A549 (cell line): ENCODE measurements at regions not wholly inside any gene's neighbourhood (a gene's known extent, or its start where the extent isn't known, plus 50 kb on each side); places are given as distances from the start of the nearest gene placed in this dataset.

Experiments used
- ATAC-seq, 2 experiments: fragments of 200-7000 bp in 1 of 2; fragments of >200 bp in 1 of 2; cut with Nextera tagmentation in 1 of 2; cut with Tn5 transposase in 1 of 2; 3 replicates each; pipeline versions ENCODE4 v1.8.0 to v1.9.1; 2018 to 2020; ENCODE audit warnings: mild to moderate bottlenecking in 1 of 2, moderate library complexity in 1 of 2
- CTCF ChIA-PET: fragments of 300-600 bp; sonication (Branson Sonifier 250); formaldehyde crosslinking; extraction: SDS; loops from one replicate; lab custom pipeline; 2021; ENCODE audit warnings: antibody characterized with exemption, inconsistent platforms; lab: Yijun Ruan, JAX
- POLR2A ChIA-PET: fragments of 350-600 bp; formaldehyde crosslinking; extraction: SDS; loops from one replicate; lab custom pipeline; 2021; ENCODE audit warnings: antibody characterized with exemption, inconsistent platforms; lab: Yijun Ruan, JAX
- DNase-seq, 2 experiments: peaks; one replicate each; pipeline versions ENCODE4 v3.0.0 to v3.0.0-alpha.2; 2011 to 2016; ENCODE audit warnings: low read depth in 1 of 2, low spot score in 1 of 2
- FAIRE-seq: peaks from 2 replicates; lab custom pipeline; 2011; peaks lifted over from hg19 to GRCh38; lab: Jason Lieb, UNC
- H3K27ac ChIP-seq, 2 experiments: fragments of >200 bp; sonication (Bioruptor Twin); formaldehyde crosslinking; 3 replicates each; pipeline ENCODE4 v1.5.1; 2016 to 2017
- H3K4me1 ChIP-seq: fragments of >200 bp; sonication (Bioruptor Twin); formaldehyde crosslinking; 3 replicates; pipeline ENCODE4 v1.6.1; 2016
- H3K4me2 ChIP-seq: fragments of >200 bp; sonication (Bioruptor Twin); formaldehyde crosslinking; 3 replicates; pipeline ENCODE4 v1.6.1; 2016
- H3K4me3 ChIP-seq: fragments of >200 bp; sonication (Bioruptor Twin); formaldehyde crosslinking; 3 replicates; pipeline ENCODE4 v1.5.1; 2016
- H3K9me3 ChIP-seq: fragments of >200 bp; sonication (Bioruptor Twin); formaldehyde crosslinking; 3 replicates; pipeline ENCODE4 v1.6.1; 2016
- BHLHE40 ChIP-seq: IDR thresholded peaks from 2 replicates; pipeline ENCODE4 v1.6.1; 2012; ENCODE audit warnings: low read depth, low read length, inconsistent platforms
- CBX2 ChIP-seq: fragments of 200-600 bp; sonication (generic); IDR thresholded peaks from 2 replicates; pipeline ENCODE4 v1.6.1; 2016; ENCODE audit warnings: low read depth, mild to moderate bottlenecking, borderline replicate concordance
- CBX8 ChIP-seq: fragments of 200-600 bp; sonication (generic); IDR thresholded peaks from 2 replicates; pipeline ENCODE4 v1.6.1; 2016
- CEBPB ChIP-seq, 2 experiments: fragments of >200 bp in 1 of 2; sonication (Bioruptor Twin) in 1 of 2; formaldehyde crosslinking in 1 of 2; IDR thresholded peaks; 2 replicates each; pipeline ENCODE4 v1.6.1; 2012 to 2016
- CHD4 ChIP-seq: fragments of 200-600 bp; sonication (generic); IDR thresholded peaks from 2 replicates; pipeline ENCODE4 v1.6.1; 2016; ENCODE audit warnings: antibody characterized with exemption, mild to moderate bottlenecking, borderline replicate concordance
- ELK1 ChIP-seq: fragments of 150-350 bp; IDR thresholded peaks from 2 replicates; pipeline ENCODE4 v1.6.1; 2014; ENCODE audit warnings: low read depth, mild to moderate bottlenecking, low read length
- ESRRA ChIP-seq: fragments of 150-350 bp; IDR thresholded peaks from 2 replicates; pipeline ENCODE4 v1.6.1; 2014; ENCODE audit warnings: mild to moderate bottlenecking, low read length, borderline replicate concordance
- FOSB ChIP-seq: fragments of 250-450 bp; sonication (Bioruptor Pico); IDR thresholded peaks from 2 replicates; pipeline ENCODE4 v1.5.0; 2020; ENCODE audit warnings: mild to moderate bottlenecking, moderate library complexity
- FOXS1 ChIP-seq: fragments of 250-450 bp; sonication (Bioruptor Pico); IDR thresholded peaks from 2 replicates; pipeline ENCODE4 v1.5.0; 2020; ENCODE audit warnings: mild to moderate bottlenecking, moderate library complexity
- HMGXB4 ChIP-seq: fragments of 250-450 bp; sonication (Bioruptor Pico); IDR thresholded peaks from 2 replicates; pipeline ENCODE4 v1.5.0; 2021; ENCODE audit warnings: mild to moderate bottlenecking, moderate library complexity, borderline replicate concordance
- JUN ChIP-seq, 2 experiments: fragments of >200 bp; sonication (Bioruptor Twin); formaldehyde crosslinking; IDR thresholded peaks; 2 replicates in 1 of 2; 3 replicates in 1 of 2; pipeline ENCODE4 v1.6.1; 2016 to 2017
- KDM1A ChIP-seq: fragments of 200-600 bp; sonication (generic); IDR thresholded peaks from 2 replicates; pipeline ENCODE4 v1.6.1; 2016; ENCODE audit warnings: low read depth, mild to moderate bottlenecking
- KDM5A ChIP-seq: fragments of 200-600 bp; sonication (generic); IDR thresholded peaks from 2 replicates; pipeline ENCODE4 v1.6.1; 2016; ENCODE audit warnings: antibody characterized with exemption, mild to moderate bottlenecking
- MAFK ChIP-seq: fragments of 450-650 bp; IDR thresholded peaks from 2 replicates; pipeline ENCODE4 v1.6.1; 2014; ENCODE audit not compliant: partially characterized antibody
- NFE2L2 ChIP-seq: fragments of 150-350 bp; conservative IDR thresholded peaks from 2 replicates; pipeline ENCODE4 v1.6.1; 2014; ENCODE audit warnings: low read length
- NPAS2 ChIP-seq: fragments of 250-450 bp; sonication (Bioruptor Pico); IDR thresholded peaks from 2 replicates; pipeline ENCODE4 v1.8.0; 2022; ENCODE audit warnings: mild to moderate bottlenecking, moderate library complexity, borderline replicate concordance
- NR3C1 ChIP-seq: fragments of >200 bp; sonication (Bioruptor Twin); formaldehyde crosslinking; IDR thresholded peaks from 3 replicates; pipeline ENCODE4 v1.6.1; 2017
- PBX3 ChIP-seq: IDR thresholded peaks from 2 replicates; pipeline ENCODE4 v1.6.1; 2012
- PHF8 ChIP-seq: fragments of 200-600 bp; sonication (generic); IDR thresholded peaks from 2 replicates; pipeline ENCODE4 v1.6.1; 2016; ENCODE audit warnings: low read depth, mild to moderate bottlenecking, antibody characterized with exemption, moderate library complexity, borderline replicate concordance
- RAD21 ChIP-seq, 2 experiments: fragments of >200 bp in 1 of 2; sonication (Bioruptor Twin) in 1 of 2; formaldehyde crosslinking in 1 of 2; IDR thresholded peaks in 1 of 2; conservative IDR thresholded peaks in 1 of 2; 2 replicates in 1 of 2; 3 replicates in 1 of 2; pipeline ENCODE4 v1.6.1; 2012 to 2018; ENCODE audit warnings: inconsistent platforms in 1 of 2
- RNF2 ChIP-seq: fragments of 200-600 bp; sonication (generic); IDR thresholded peaks from 2 replicates; pipeline ENCODE4 v1.6.1; 2016; ENCODE audit warnings: low read depth, mild to moderate bottlenecking, antibody characterized with exemption, moderate library complexity, borderline replicate concordance
- ZC3H11A ChIP-seq: fragments of 450-650 bp; IDR thresholded peaks from 2 replicates; pipeline ENCODE4 v1.6.1; 2014; ENCODE audit warnings: antibody characterized with exemption, mild to moderate bottlenecking
- ZFP36 ChIP-seq: fragments of 450-650 bp; IDR thresholded peaks from 2 replicates; pipeline ENCODE4 v1.6.1; 2014; ENCODE audit warnings: borderline replicate concordance; ENCODE audit not compliant: partially characterized antibody
- ZSCAN20 ChIP-seq: fragments of 250-450 bp; sonication (Bioruptor Pico); IDR thresholded peaks from 2 replicates; pipeline ENCODE4 v1.8.0; 2022; ENCODE audit warnings: mild to moderate bottlenecking, moderate library complexity
- WGBS: methylation state at CpG from one replicate; pipeline ENCODE4 v1.1.6; 2017; ENCODE audit errors: missing lambda C conversion rate; 5-methylcytosine and 5-hydroxymethylcytosine counted together

GRCh38 chr10:78692071-78692470 lies 376.7 kb upstream of the ZMIZ1 start:
- no peak overlapping the region for H3K4me3 ChIP-seq
- WGBS = 78% methylated on average over 4 of the region's 4 CpGs
- ChIA-PET POLR2A (no interaction called here), CTCF (interaction anchor here (0.9 to 1.7 kb wide), 3 partner anchors 9 to 34 kb away, joined by 3 to 6 read pairs (median 5); no protein-coding TSS in a partner anchor)
- DNase-seq (no peak), FAIRE-seq (no peak), ATAC-seq (no peak)
- no peaks in the 10 kb centered on the region for H3K4me1 ChIP-seq
- H3K9me3 ChIP-seq = no peaks in the 10 kb centered on the region
- TF ChIP-seq CBX2 (no peak), RNF2 (no peak), NPAS2 (CRISPR knock-in tag) (no peak), BHLHE40 (no peak), RAD21 (conservative IDR thresholded peaks at IDR 0.05 in 1 of 2, IDR thresholded peaks at IDR 0.05 in 1 of 2) (no peak), MAFK (no peak), ZC3H11A (no peak), KDM5A (no peak), NFE2L2 (no peak), FOXS1 (CRISPR knock-in tag) (no peak), ELK1 (no peak), CBX8 (no peak), CHD4 (no peak), JUN (IDR thresholded peaks at IDR 0.05) (no peak), KDM1A (no peak)
- no peak overlapping the region for H3K4me2 ChIP-seq
- no peak overlapping the region for H3K27ac ChIP-seq

- WGBS = 60% methylated on average over 7 of the region's 7 CpGs
- CTCF ChIA-PET = no interaction called here
- TF ChIP-seq ZC3H11A = no peak
- no peak for TF ChIP-seq KDM5A
- no peak for TF ChIP-seq NR3C1
- TF ChIP-seq RNF2 = no peak
- no peak for TF ChIP-seq ZFP36
- no peak for TF ChIP-seq CEBPB (IDR thresholded peaks at IDR 0.05)
- TF ChIP-seq ZSCAN20 (CRISPR knock-in tag) = no peak
- TF ChIP-seq FOSB (CRISPR knock-in tag) = no peak
- TF ChIP-seq ESRRA = no peak
- no peak for TF ChIP-seq HMGXB4
- no peak for TF ChIP-seq PBX3
- TF ChIP-seq PHF8 = no peak
- TF ChIP-seq, all 56 proteins: peak for 0
- ATAC-seq = no peak
- H3K4me2 ChIP-seq = no peak overlapping the region
- H3K4me3 ChIP-seq = no peak overlapping the region
- FAIRE-seq = no peak
- H3K4me1 ChIP-seq = no peaks in the 10 kb centered on the region
- H3K27ac ChIP-seq = no peak overlapping the region
- DNase-seq = no peak
- POLR2A ChIA-PET = no interaction called here
- H3K9me3 ChIP-seq = no peaks in the 10 kb centered on the region
Measured at GRCh38 chr10:78695846-78696245, 372.9 kb upstream of the ZMIZ1 start.
